ENCODE measurements at regions not wholly inside any gene's neighbourhood (a gene's known extent, or its start where the extent isn't known, plus 50 kb on each side); places are given as distances from the start of the nearest gene placed in this dataset.

- H3K4me1 ChIP-seq: no peaks in the 10 kb centered on the region
- intact Hi-C loops (cut with micrococcal nuclease): no loop called here
- DNase-seq: no peak
- no peak overlapping the region for H3K27ac ChIP-seq (replicated peaks)
- H3K27me3 ChIP-seq (ENCODE audit: low read depth): peaks cover 26% of the 10 kb centered on the region
- no peak for TF ChIP-seq CTCF (IDR thresholded peaks at IDR 0.05; ENCODE audit: borderline replicate concordance)
- no peaks in the 10 kb centered on the region for H3K9me3 ChIP-seq (replicated peaks)
- no peak overlapping the region for H3K4me3 ChIP-seq
- no peaks in the 10 kb centered on the region for H3K36me3 ChIP-seq
Observed at GRCh38 chr12:65634061-65634460, 190.2 kb upstream of the HMGA2 start.

GRCh38 chr12:65634626-65635331 is 189.5 kb upstream of the HMGA2 start:
- intact Hi-C loops (cut with micrococcal nuclease): no loop called here
- Histone ChIP-seq H3K36me3 (no peaks in the 10 kb centered on the region), H3K27me3 (ENCODE audit: low read depth) (peaks cover 22% of the 10 kb centered on the region), H3K9me3 (replicated peaks) (no peaks in the 10 kb centered on the region), H3K4me1 (no peaks in the 10 kb centered on the region), H3K27ac (replicated peaks) (no peak overlapping the region), H3K4me3 (no peak overlapping the region)
- no peak for TF ChIP-seq CTCF (IDR thresholded peaks at IDR 0.05; ENCODE audit: borderline replicate concordance)
- no peak for DNase-seq

GRCh38 chr12:65636436-65636835 is 187.8 kb upstream of the HMGA2 start:
- Histone ChIP-seq H3K9me3 (replicated peaks) (no peaks in the 10 kb centered on the region), H3K36me3 (no peaks in the 10 kb centered on the region), H3K4me1 (no peaks in the 10 kb centered on the region), H3K27ac (replicated peaks) (no peak overlapping the region), H3K4me3 (no peak overlapping the region), H3K27me3 (ENCODE audit: low read depth) (peaks cover 24% of the 10 kb centered on the region)
- intact Hi-C loops (cut with micrococcal nuclease): no loop called here
- DNase-seq: no peak
- no peak for TF ChIP-seq CTCF (IDR thresholded peaks at IDR 0.05; ENCODE audit: borderline replicate concordance)

- TF ChIP-seq CTCF (IDR thresholded peaks at IDR 0.05; ENCODE audit: borderline replicate concordance): no peak
- no peak overlapping the region for H3K27ac ChIP-seq (replicated peaks)
- no peaks in the 10 kb centered on the region for H3K36me3 ChIP-seq
- H3K4me3 ChIP-seq: no peak overlapping the region
- H3K4me1 ChIP-seq: no peaks in the 10 kb centered on the region
- no peak for DNase-seq
- intact Hi-C loops (cut with micrococcal nuclease): no loop called here
- peaks cover 29% of the 10 kb centered on the region for H3K27me3 ChIP-seq (ENCODE audit: low read depth)
- H3K9me3 ChIP-seq (replicated peaks): no peaks in the 10 kb centered on the region
Observed at GRCh38 chr12:65637150-65637549, 187.1 kb upstream of the HMGA2 start.

- H3K27me3 ChIP-seq (ENCODE audit: low read depth): peaks cover 29% of the 10 kb centered on the region
- DNase-seq: no peak
- H3K36me3 ChIP-seq: no peaks in the 10 kb centered on the region
- no peak for TF ChIP-seq CTCF (IDR thresholded peaks at IDR 0.05; ENCODE audit: borderline replicate concordance)
- no peaks in the 10 kb centered on the region for H3K9me3 ChIP-seq (replicated peaks)
- intact Hi-C loops (cut with micrococcal nuclease): no loop called here
- no peak overlapping the region for H3K27ac ChIP-seq (replicated peaks)
- H3K4me1 ChIP-seq: no peaks in the 10 kb centered on the region
- no peak overlapping the region for H3K4me3 ChIP-seq
Observed at GRCh38 chr12:65637774-65638173, 186.5 kb upstream of the HMGA2 start.

All from left ventricle myocardium inferior (tissue), 1 donor.